CD14-positive monocyte (primary cell): ENCODE measurements at regions not wholly inside any gene's neighbourhood (a gene's known extent, or its start where the extent isn't known, plus 50 kb on each side); places are given as distances from the start of the nearest gene placed in this dataset.

Experiments used
- DNase-seq, 3 donors: peaks; one replicate each; pipeline ENCODE4 v3.0.0-alpha.2; 2011 to 2022
- H2AFZ ChIP-seq: 2 replicates; pipeline ENCODE4 v1.6.0; 2012; ENCODE audit warnings: mild to moderate bottlenecking, low read depth, low read length, inconsistent platforms; ENCODE audit not compliant: insufficient read depth, poor library complexity, severe bottlenecking
- H3K27ac ChIP-seq, 2 donors: 1 replicate in 1 of 2; 2 replicates in 1 of 2; pipeline ENCODE4 v1.5.1; 2012 to 2013; ENCODE audit warnings: low read length in 2 of 2, control low read depth in 1 of 2, inconsistent platforms in 1 of 2, low read depth in 1 of 2, mild to moderate bottlenecking in 1 of 2
- H3K27me3 ChIP-seq, 2 donors: one replicate each; pipeline versions ENCODE4 v1.6.0 to v1.6.1; 2011 to 2013; ENCODE audit warnings: low read length in 2 of 2; ENCODE audit not compliant: control insufficient read depth in 2 of 2, insufficient read depth in 2 of 2
- H3K36me3 ChIP-seq, 2 donors: replicated peaks in 1 of 2; 1 replicate in 1 of 2; 2 replicates in 1 of 2; pipeline versions ENCODE4 v1.5.1 to v1.6.1; 2012 to 2013; ENCODE audit warnings: low read length in 2 of 2, control low read depth in 1 of 2, inconsistent platforms in 1 of 2, mild to moderate bottlenecking in 1 of 2; ENCODE audit not compliant: insufficient read depth in 2 of 2, control insufficient read depth in 1 of 2
- H3K4me1 ChIP-seq, 2 donors: 1 replicate in 1 of 2; 2 replicates in 1 of 2; pipeline versions ENCODE4 v1.5.1 to v1.6.1; 2012 to 2013; ENCODE audit warnings: low read length in 2 of 2, control low read depth in 1 of 2, inconsistent platforms in 1 of 2, mild to moderate bottlenecking in 1 of 2, moderate library complexity in 1 of 2; ENCODE audit not compliant: insufficient read depth in 2 of 2, control insufficient read depth in 1 of 2
- H3K4me2 ChIP-seq: replicated peaks from 2 replicates; pipeline ENCODE3; 2012; ENCODE audit warnings: low read length, moderate library complexity, mild to moderate bottlenecking; ENCODE audit not compliant: poor library complexity, severe bottlenecking; ENCODE audit errors: extremely low read depth
- H3K4me3 ChIP-seq, 3 experiments: fragments of 200-600 bp in 1 of 3; sonication (generic) in 1 of 3; replicated peaks in 1 of 3; 1 replicate in 2 of 3; 2 replicates in 1 of 3; pipeline ENCODE4 v1.5.1; 2011 to 2013; ENCODE audit warnings: low read length in 3 of 3, mild to moderate bottlenecking in 3 of 3, control low read depth in 2 of 3, low read depth in 2 of 3, inconsistent platforms in 1 of 3, moderate library complexity in 1 of 3
- H3K79me2 ChIP-seq: 2 replicates; pipeline ENCODE4 v1.6.0; 2012; ENCODE audit warnings: mild to moderate bottlenecking, control low read depth, inconsistent platforms, low read length, moderate library complexity; ENCODE audit not compliant: insufficient read depth
- H3K9ac ChIP-seq: 2 replicates; pipeline ENCODE4 v1.6.0; 2017; ENCODE audit warnings: low read length, mild to moderate bottlenecking; ENCODE audit not compliant: insufficient read depth, poor library complexity, severe bottlenecking
- H3K9me3 ChIP-seq, 2 donors: replicated peaks in 1 of 2; 1 replicate in 1 of 2; 2 replicates in 1 of 2; pipeline versions ENCODE4 v1.5.1 to v1.6.1; 2012 to 2013; ENCODE audit warnings: low read length in 2 of 2, control low read depth in 1 of 2; ENCODE audit not compliant: control insufficient read depth in 1 of 2, insufficient read depth in 1 of 2
- H4K20me1 ChIP-seq: 2 replicates; pipeline ENCODE4 v1.6.0; 2012; ENCODE audit warnings: mild to moderate bottlenecking, low read length, control low read depth, moderate library complexity; ENCODE audit not compliant: insufficient read depth
- H3K27ac Mint-ChIP-seq, 7 donors: one replicate each; pipeline ENCODE4 v1.8.0; 2020; ENCODE audit warnings: mild to moderate bottlenecking in 7 of 7, mixed read lengths in 7 of 7, moderate library complexity in 6 of 7, inconsistent platforms in 2 of 7
- H3K27me3 Mint-ChIP-seq, 3 donors: one replicate each; pipeline ENCODE4 v1.8.0; 2021 to 2022; ENCODE audit warnings: low read depth in 3 of 3, mild to moderate bottlenecking in 3 of 3, mixed read lengths in 3 of 3, moderate library complexity in 3 of 3, inconsistent platforms in 1 of 3
- H3K36me3 Mint-ChIP-seq, 2 donors: one replicate each; pipeline ENCODE4 v1.8.0; 2020; ENCODE audit warnings: mixed read lengths in 2 of 2, inconsistent platforms in 1 of 2, mild to moderate bottlenecking in 1 of 2
- H3K4me1 Mint-ChIP-seq: one replicate; pipeline ENCODE4 v1.8.0; 2020; ENCODE audit warnings: mild to moderate bottlenecking, mixed read lengths
- H3K4me3 Mint-ChIP-seq, 2 donors: one replicate each; pipeline ENCODE4 v1.8.0; 2020; ENCODE audit warnings: mild to moderate bottlenecking in 2 of 2, mixed read lengths in 2 of 2, moderate library complexity in 1 of 2
- H3K9me3 Mint-ChIP-seq, 7 donors: one replicate each; pipeline ENCODE4 v1.8.0; 2020 to 2022; ENCODE audit warnings: mixed read lengths in 7 of 7, mild to moderate bottlenecking in 6 of 7, moderate library complexity in 6 of 7, inconsistent platforms in 2 of 7
- WGBS: methylation state at CpG from one replicate; pipeline ENCODE4 v1.1.5; 2013; ENCODE audit warnings: missing lambda C conversion rate; ENCODE audit not compliant: insufficient coverage; 5-methylcytosine and 5-hydroxymethylcytosine counted together
- intact Hi-C, 2 donors: fragments of 100-400 bp; cut with micrococcal nuclease; formaldehyde crosslinking; loops; one replicate each; pipeline versions ENCODE4 v1.15.0 to v1.15.1; 2023
- TF ChIP-seq, protein P1 (sequence below): fragments of 200-600 bp; IDR thresholded peaks from one replicate; pipeline ENCODE4 v1.8.0; 2022; ENCODE audit warnings: antibody characterized with exemption, mild to moderate bottlenecking

DNA sequence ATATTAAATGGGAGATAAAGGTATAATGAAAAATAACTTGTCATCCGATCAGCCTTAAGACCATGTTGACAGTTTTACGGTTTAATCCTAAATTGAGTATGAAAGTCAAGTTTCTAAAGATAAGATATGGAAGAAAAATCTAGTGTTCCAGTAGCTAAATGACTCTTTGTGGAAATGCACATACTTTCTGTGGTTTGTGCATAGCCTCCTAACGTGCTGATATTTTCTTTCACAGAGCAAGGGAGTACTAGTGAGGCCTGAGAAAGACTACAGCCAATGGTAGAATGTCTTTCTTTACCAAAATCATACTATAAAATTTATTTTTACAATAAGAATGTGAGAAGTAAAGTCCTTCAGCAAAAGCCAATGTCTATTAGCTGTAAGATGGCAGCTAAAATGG, 430.6 kb upstream of the RGMA start:
- Histone ChIP-seq H2AFZ (no peak overlapping the region), H3K36me3 (no peaks in the 10 kb centered on the region), H3K4me3 (no peak overlapping the region), H3K9ac (no peak overlapping the region), H4K20me1 (no peaks in the 10 kb centered on the region), H3K4me1 (no peaks in the 10 kb centered on the region), H3K27ac (no peak overlapping the region), H3K9me3 (no peaks in the 10 kb centered on the region), H3K79me2 (no peaks in the 10 kb centered on the region), H3K4me2 (no peak overlapping the region), H3K27me3 (no peaks in the 10 kb centered on the region)
- Mint-ChIP-seq H3K9me3 (peaks cover 0 to 3% (median 0%) of the 10 kb centered on the region in 7 donors), H3K4me1 (no peaks in the 10 kb centered on the region), H3K36me3 (no peaks in the 10 kb centered on the region), H3K27ac (no peak overlapping the region), H3K4me3 (no peak overlapping the region), H3K27me3 (peaks cover 1 to 5% (median 5%) of the 10 kb centered on the region in 3 donors)
- no peak for DNase-seq
- WGBS: 100% methylated on average over 1 of the region's 3 CpGs
- TF ChIP-seq, protein P1, sequence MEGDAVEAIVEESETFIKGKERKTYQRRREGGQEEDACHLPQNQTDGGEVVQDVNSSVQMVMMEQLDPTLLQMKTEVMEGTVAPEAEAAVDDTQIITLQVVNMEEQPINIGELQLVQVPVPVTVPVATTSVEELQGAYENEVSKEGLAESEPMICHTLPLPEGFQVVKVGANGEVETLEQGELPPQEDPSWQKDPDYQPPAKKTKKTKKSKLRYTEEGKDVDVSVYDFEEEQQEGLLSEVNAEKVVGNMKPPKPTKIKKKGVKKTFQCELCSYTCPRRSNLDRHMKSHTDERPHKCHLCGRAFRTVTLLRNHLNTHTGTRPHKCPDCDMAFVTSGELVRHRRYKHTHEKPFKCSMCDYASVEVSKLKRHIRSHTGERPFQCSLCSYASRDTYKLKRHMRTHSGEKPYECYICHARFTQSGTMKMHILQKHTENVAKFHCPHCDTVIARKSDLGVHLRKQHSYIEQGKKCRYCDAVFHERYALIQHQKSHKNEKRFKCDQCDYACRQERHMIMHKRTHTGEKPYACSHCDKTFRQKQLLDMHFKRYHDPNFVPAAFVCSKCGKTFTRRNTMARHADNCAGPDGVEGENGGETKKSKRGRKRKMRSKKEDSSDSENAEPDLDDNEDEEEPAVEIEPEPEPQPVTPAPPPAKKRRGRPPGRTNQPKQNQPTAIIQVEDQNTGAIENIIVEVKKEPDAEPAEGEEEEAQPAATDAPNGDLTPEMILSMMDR: no peak
- intact Hi-C loops: no loop called here

DNA sequence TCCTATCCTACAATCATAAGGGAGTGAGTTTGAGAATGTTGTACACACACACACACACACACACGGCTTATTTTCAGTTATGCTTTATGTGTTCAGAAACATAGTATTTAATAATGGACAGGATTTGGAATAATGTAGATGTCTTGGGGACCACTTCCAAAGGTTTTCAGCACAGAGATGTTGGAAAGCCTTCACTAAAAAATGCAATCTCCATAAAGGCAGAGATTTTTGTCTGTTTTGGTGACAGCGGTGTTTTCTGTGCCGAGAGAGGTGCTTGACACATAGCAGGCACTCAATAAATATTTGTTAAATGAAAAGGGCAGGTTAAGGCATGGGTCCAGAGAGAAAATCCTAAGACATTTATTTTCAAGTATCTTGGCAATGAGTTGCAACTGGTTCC, 428.2 kb upstream of the RGMA start:
- TF ChIP-seq, protein P1: no peak
- DNase-seq: no peak
- WGBS: no CpG with 5 or more reads among the region's 3 CpGs
- H3K4me1 Mint-ChIP-seq: no peaks in the 10 kb centered on the region
- H3K4me2 ChIP-seq: no peak overlapping the region
- H3K27ac ChIP-seq: no peak overlapping the region
- H2AFZ ChIP-seq: no peak overlapping the region
- no peak overlapping the region for H3K9ac ChIP-seq
- H3K4me1 ChIP-seq: no peaks in the 10 kb centered on the region
- H3K79me2 ChIP-seq: no peaks in the 10 kb centered on the region
- H3K9me3 Mint-ChIP-seq: peaks cover 0 to 3% (median 0%) of the 10 kb centered on the region in 7 donors
- H3K4me3 ChIP-seq: no peak overlapping the region
- H3K36me3 Mint-ChIP-seq: no peaks in the 10 kb centered on the region
- H4K20me1 ChIP-seq: no peaks in the 10 kb centered on the region
- H3K4me3 Mint-ChIP-seq: no peak overlapping the region
- H3K36me3 ChIP-seq: no peaks in the 10 kb centered on the region
- no peaks in the 10 kb centered on the region for H3K27me3 ChIP-seq
- no peak overlapping the region for H3K27ac Mint-ChIP-seq
- H3K27me3 Mint-ChIP-seq: peaks cover 1 to 5% (median 5%) of the 10 kb centered on the region in 3 donors
- H3K9me3 ChIP-seq: no peaks in the 10 kb centered on the region
- intact Hi-C loops: no loop called here
